WTC11 (cell line): ENCODE measurements at regions not wholly inside any gene's neighbourhood (a gene's known extent, or its start where the extent isn't known, plus 50 kb on each side); places are given as distances from the start of the nearest gene placed in this dataset.

Experiments used
- ATAC-seq: fragments of 200-7000 bp; cut with Tn5 transposase; 2 replicates; pipeline ENCODE4 v1.10.0; 2021; ENCODE audit warnings: mild to moderate bottlenecking, moderate library complexity
- CTCF ChIA-PET: fragments of 300-600 bp; sonication (Branson Sonifier 250); formaldehyde crosslinking; loops from one replicate; lab custom pipeline; 2021; ENCODE audit warnings: antibody characterized with exemption; lab: Charles Lee
- POLR2A ChIA-PET: fragments of 350-600 bp; sonication (Branson Sonifier 250); formaldehyde crosslinking; loops from one replicate; lab custom pipeline; 2021; ENCODE audit warnings: antibody characterized with exemption; lab: Charles Lee
- DNase-seq: peaks from one replicate; pipeline ENCODE4 v3.0.0; 2021; ENCODE audit warnings: low spot score
- H3K27ac Mint-ChIP-seq: 2 replicates; pipeline ENCODE4 v1.8.0; 2021; ENCODE audit warnings: mixed read lengths
- H3K27me3 Mint-ChIP-seq: 2 replicates; pipeline ENCODE4 v1.8.0; 2021; ENCODE audit warnings: low read depth, mild to moderate bottlenecking, moderate library complexity, mixed read lengths
- H3K36me3 Mint-ChIP-seq: 2 replicates; pipeline ENCODE4 v1.8.0; 2021; ENCODE audit warnings: mixed read lengths
- H3K4me1 Mint-ChIP-seq: 2 replicates; pipeline ENCODE4 v1.8.0; 2022; ENCODE audit warnings: mixed read lengths
- H3K4me3 Mint-ChIP-seq: 2 replicates; pipeline ENCODE4 v1.8.0; 2021; ENCODE audit warnings: mild to moderate bottlenecking, moderate library complexity, mixed read lengths
- H3K9me3 Mint-ChIP-seq: 2 replicates; pipeline ENCODE4 v1.8.0; 2021; ENCODE audit warnings: mixed read lengths
- AFF4 ChIP-seq: sonication (generic); formaldehyde crosslinking; IDR thresholded peaks from 2 replicates; pipeline ENCODE4 v1.8.1; 2023; ENCODE audit warnings: mild to moderate bottlenecking, missing genetic modification reagents, borderline replicate concordance
- ATF2 ChIP-seq: sonication (generic); formaldehyde crosslinking; IDR thresholded peaks from 2 replicates; pipeline ENCODE4 v1.8.1; 2022; ENCODE audit warnings: low read depth, missing genetic modification reagents, borderline replicate concordance
- CDX4 ChIP-seq: fragments of 250-450 bp; sonication (Bioruptor Pico); IDR thresholded peaks from 2 replicates; pipeline ENCODE4 v1.9.0; 2021; ENCODE audit warnings: moderate library complexity, mild to moderate bottlenecking, inconsistent platforms, borderline replicate concordance
- CTCF ChIP-seq: fragments of 200-600 bp; IDR thresholded peaks from 2 replicates; pipeline ENCODE4 v1.8.0; 2022; ENCODE audit warnings: antibody characterized with exemption
- NR2C2 ChIP-seq: sonication (generic); formaldehyde crosslinking; IDR thresholded peaks from 2 replicates; pipeline ENCODE4 v1.8.0; 2022; ENCODE audit warnings: mild to moderate bottlenecking, missing genetic modification reagents
- OVOL2 ChIP-seq: fragments of 250-450 bp; sonication (Bioruptor Pico); IDR thresholded peaks from 2 replicates; pipeline ENCODE4 v1.9.0; 2021; ENCODE audit warnings: mild to moderate bottlenecking, borderline replicate concordance
- SMAD4 ChIP-seq: sonication (generic); formaldehyde crosslinking; IDR thresholded peaks from 2 replicates; pipeline ENCODE4 v1.8.0; 2022; ENCODE audit warnings: mild to moderate bottlenecking, missing genetic modification reagents
- SP1 ChIP-seq: sonication (generic); formaldehyde crosslinking; conservative IDR thresholded peaks from 2 replicates; pipeline ENCODE4 v1.8.1; 2022; ENCODE audit warnings: missing genetic modification reagents
- TCF7 ChIP-seq: sonication (generic); formaldehyde crosslinking; IDR thresholded peaks from 2 replicates; pipeline ENCODE4 v1.8.0; 2022; ENCODE audit warnings: mild to moderate bottlenecking, low read depth, missing genetic modification reagents, moderate library complexity
- ZNF219 ChIP-seq: sonication (generic); formaldehyde crosslinking; IDR thresholded peaks from 2 replicates; pipeline ENCODE4 v1.8.0; 2023; ENCODE audit warnings: missing genetic modification reagents, mild to moderate bottlenecking, borderline replicate concordance
- ZNF317 ChIP-seq: sonication (generic); formaldehyde crosslinking; IDR thresholded peaks from 2 replicates; pipeline ENCODE4 v1.8.1; 2023; ENCODE audit warnings: low read depth, mild to moderate bottlenecking, moderate library complexity, missing genetic modification reagents, borderline replicate concordance
- ZNF416 ChIP-seq: fragments of 250-450 bp; sonication (Bioruptor Pico); IDR thresholded peaks from 2 replicates; pipeline ENCODE4 v1.9.0; 2021; ENCODE audit warnings: mild to moderate bottlenecking, inconsistent platforms
- ZNF423 ChIP-seq: fragments of 250-450 bp; sonication (Bioruptor Pico); IDR thresholded peaks from 2 replicates; pipeline ENCODE4 v2.1.2; 2022; ENCODE audit warnings: mild to moderate bottlenecking, moderate library complexity
- TF ChIP-seq, protein P1 (sequence below): sonication (generic); formaldehyde crosslinking; IDR thresholded peaks from 2 replicates; pipeline ENCODE4 v1.8.0; 2022; ENCODE audit warnings: missing genetic modification reagents
- TF ChIP-seq, protein P2 (sequence below): fragments of 250-450 bp; sonication (Bioruptor Pico); IDR thresholded peaks from 2 replicates; pipeline ENCODE4 v1.9.0; 2021; ENCODE audit warnings: mild to moderate bottlenecking
- TF ChIP-seq, protein P3 (sequence below): sonication (generic); formaldehyde crosslinking; conservative IDR thresholded peaks from 2 replicates; pipeline ENCODE4 v1.8.1; 2022; ENCODE audit warnings: mild to moderate bottlenecking, missing genetic modification reagents
- TF ChIP-seq, protein P4 (sequence below): sonication (generic); formaldehyde crosslinking; IDR thresholded peaks from 2 replicates; pipeline ENCODE4 v1.8.0; 2023; ENCODE audit warnings: mild to moderate bottlenecking, missing genetic modification reagents

- TF ChIP-seq AFF4 (CRISPR knock-in tag) (no peak), ZNF317 (CRISPR knock-in tag) (no peak), TCF7 (CRISPR knock-in tag) (no peak), CTCF (no peak), SP1 (CRISPR knock-in tag) (no peak), ZNF219 (CRISPR knock-in tag) (no peak), OVOL2 (CRISPR knock-in tag) (no peak)
- TF ChIP-seq, protein P1, sequence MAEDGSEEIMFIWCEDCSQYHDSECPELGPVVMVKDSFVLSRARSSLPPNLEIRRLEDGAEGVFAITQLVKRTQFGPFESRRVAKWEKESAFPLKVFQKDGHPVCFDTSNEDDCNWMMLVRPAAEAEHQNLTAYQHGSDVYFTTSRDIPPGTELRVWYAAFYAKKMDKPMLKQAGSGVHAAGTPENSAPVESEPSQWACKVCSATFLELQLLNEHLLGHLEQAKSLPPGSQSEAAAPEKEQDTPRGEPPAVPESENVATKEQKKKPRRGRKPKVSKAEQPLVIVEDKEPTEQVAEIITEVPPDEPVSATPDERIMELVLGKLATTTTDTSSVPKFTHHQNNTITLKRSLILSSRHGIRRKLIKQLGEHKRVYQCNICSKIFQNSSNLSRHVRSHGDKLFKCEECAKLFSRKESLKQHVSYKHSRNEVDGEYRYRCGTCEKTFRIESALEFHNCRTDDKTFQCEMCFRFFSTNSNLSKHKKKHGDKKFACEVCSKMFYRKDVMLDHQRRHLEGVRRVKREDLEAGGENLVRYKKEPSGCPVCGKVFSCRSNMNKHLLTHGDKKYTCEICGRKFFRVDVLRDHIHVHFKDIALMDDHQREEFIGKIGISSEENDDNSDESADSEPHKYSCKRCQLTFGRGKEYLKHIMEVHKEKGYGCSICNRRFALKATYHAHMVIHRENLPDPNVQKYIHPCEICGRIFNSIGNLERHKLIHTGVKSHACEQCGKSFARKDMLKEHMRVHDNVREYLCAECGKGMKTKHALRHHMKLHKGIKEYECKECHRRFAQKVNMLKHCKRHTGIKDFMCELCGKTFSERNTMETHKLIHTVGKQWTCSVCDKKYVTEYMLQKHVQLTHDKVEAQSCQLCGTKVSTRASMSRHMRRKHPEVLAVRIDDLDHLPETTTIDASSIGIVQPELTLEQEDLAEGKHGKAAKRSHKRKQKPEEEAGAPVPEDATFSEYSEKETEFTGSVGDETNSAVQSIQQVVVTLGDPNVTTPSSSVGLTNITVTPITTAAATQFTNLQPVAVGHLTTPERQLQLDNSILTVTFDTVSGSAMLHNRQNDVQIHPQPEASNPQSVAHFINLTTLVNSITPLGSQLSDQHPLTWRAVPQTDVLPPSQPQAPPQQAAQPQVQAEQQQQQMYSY (CRISPR knock-in tag): no peak
- TF ChIP-seq, protein P2, sequence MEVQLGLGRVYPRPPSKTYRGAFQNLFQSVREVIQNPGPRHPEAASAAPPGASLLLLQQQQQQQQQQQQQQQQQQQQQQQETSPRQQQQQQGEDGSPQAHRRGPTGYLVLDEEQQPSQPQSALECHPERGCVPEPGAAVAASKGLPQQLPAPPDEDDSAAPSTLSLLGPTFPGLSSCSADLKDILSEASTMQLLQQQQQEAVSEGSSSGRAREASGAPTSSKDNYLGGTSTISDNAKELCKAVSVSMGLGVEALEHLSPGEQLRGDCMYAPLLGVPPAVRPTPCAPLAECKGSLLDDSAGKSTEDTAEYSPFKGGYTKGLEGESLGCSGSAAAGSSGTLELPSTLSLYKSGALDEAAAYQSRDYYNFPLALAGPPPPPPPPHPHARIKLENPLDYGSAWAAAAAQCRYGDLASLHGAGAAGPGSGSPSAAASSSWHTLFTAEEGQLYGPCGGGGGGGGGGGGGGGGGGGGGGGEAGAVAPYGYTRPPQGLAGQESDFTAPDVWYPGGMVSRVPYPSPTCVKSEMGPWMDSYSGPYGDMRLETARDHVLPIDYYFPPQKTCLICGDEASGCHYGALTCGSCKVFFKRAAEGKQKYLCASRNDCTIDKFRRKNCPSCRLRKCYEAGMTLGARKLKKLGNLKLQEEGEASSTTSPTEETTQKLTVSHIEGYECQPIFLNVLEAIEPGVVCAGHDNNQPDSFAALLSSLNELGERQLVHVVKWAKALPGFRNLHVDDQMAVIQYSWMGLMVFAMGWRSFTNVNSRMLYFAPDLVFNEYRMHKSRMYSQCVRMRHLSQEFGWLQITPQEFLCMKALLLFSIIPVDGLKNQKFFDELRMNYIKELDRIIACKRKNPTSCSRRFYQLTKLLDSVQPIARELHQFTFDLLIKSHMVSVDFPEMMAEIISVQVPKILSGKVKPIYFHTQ (CRISPR knock-in tag): no peak
Observed at GRCh38 chr2:167825664-167826063, 421.7 kb downstream of the STK39 start (continued).

GRCh38 chr2:167822690-167823465 lies 424.5 kb downstream of the STK39 start:
- POLR2A ChIA-PET: no interaction called here
- ATAC-seq (no peak), DNase-seq (no peak)
- Mint-ChIP-seq H3K4me1 (peaks cover 2% of the 10 kb centered on the region; the same call in 1 of the 2 replicates), H3K4me3 (no peak overlapping the region), H3K27me3 (no peaks in the 10 kb centered on the region), H3K27ac (no peak overlapping the region), H3K36me3 (peaks cover 17% of the 10 kb centered on the region), H3K9me3 (peaks cover 12% of the 10 kb centered on the region)
- CTCF ChIA-PET: no interaction called here
- TF ChIP-seq ZNF416 (no peak), CDX4 (CRISPR knock-in tag) (no peak), TCF7 (CRISPR knock-in tag) (no peak), ZNF423 (no peak), ATF2 (CRISPR knock-in tag) (no peak), SMAD4 (no peak), NR2C2 (CRISPR knock-in tag) (no peak)
- TF ChIP-seq, protein P3, sequence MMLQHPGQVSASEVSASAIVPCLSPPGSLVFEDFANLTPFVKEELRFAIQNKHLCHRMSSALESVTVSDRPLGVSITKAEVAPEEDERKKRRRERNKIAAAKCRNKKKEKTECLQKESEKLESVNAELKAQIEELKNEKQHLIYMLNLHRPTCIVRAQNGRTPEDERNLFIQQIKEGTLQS: no peak
- TF ChIP-seq, protein P4, sequence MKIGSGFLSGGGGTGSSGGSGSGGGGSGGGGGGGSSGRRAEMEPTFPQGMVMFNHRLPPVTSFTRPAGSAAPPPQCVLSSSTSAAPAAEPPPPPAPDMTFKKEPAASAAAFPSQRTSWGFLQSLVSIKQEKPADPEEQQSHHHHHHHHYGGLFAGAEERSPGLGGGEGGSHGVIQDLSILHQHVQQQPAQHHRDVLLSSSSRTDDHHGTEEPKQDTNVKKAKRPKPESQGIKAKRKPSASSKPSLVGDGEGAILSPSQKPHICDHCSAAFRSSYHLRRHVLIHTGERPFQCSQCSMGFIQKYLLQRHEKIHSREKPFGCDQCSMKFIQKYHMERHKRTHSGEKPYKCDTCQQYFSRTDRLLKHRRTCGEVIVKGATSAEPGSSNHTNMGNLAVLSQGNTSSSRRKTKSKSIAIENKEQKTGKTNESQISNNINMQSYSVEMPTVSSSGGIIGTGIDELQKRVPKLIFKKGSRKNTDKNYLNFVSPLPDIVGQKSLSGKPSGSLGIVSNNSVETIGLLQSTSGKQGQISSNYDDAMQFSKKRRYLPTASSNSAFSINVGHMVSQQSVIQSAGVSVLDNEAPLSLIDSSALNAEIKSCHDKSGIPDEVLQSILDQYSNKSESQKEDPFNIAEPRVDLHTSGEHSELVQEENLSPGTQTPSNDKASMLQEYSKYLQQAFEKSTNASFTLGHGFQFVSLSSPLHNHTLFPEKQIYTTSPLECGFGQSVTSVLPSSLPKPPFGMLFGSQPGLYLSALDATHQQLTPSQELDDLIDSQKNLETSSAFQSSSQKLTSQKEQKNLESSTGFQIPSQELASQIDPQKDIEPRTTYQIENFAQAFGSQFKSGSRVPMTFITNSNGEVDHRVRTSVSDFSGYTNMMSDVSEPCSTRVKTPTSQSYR (CRISPR knock-in tag): no peak
